ENCODE measurements at regions not wholly inside any gene's neighbourhood (a gene's known extent, or its start where the extent isn't known, plus 50 kb on each side); places are given as distances from the start of the nearest gene placed in this dataset.

DNA sequence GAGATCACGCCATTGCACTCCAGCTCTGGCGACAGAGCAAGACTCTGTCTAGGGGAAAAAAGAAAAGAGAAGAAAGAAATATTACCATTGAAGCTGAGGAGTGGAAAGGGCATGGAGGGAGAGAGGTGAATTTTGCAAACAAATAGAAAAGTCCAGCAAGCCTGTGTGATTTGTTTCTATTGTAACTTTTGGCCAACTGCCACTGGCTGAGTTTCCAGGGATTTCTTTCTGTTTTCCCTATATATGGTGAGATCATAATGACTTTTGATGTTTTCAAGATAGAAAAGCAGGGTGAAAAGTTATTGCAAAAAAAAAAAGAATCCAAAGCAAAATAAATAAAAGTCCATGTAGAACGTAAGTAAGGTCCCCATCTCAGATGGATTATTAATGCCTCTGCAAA, 184.2 kb upstream of the RALGAPA2 start:
- Histone ChIP-seq H3K27me3 (ENCODE audit: insufficient read depth, low read depth, low read length) (peaks cover 30% of the 10 kb centered on the region), H3K36me3 (ENCODE audit: insufficient read depth, low read length) (no peaks in the 10 kb centered on the region), H3K4me3 (ENCODE audit: low read length) (no peak overlapping the region), H3K4me2 (ENCODE audit: low read length) (no peak overlapping the region), H3F3A (ENCODE audit: insufficient read depth, low read length, poor library complexity, severe bottlenecking) (no peaks in the 10 kb centered on the region), H3K9ac (ENCODE audit: low read length) (no peak overlapping the region), H4K20me1 (ENCODE audit: insufficient read depth) (no peaks in the 10 kb centered on the region), H3K9me2 (ENCODE audit: insufficient read depth, low read length) (no peaks in the 10 kb centered on the region), H3K9me3 (ENCODE audit: low read length) (peaks cover 4% of the 10 kb centered on the region), H3K79me2 (replicated peaks; ENCODE audit: insufficient read depth, low read length) (no peaks in the 10 kb centered on the region), H2AFZ (ENCODE audit: low read depth, low read length) (no peak overlapping the region), H3K27ac (ENCODE audit: low read length) (no peak overlapping the region)
- TF ChIP-seq, protein P1, sequence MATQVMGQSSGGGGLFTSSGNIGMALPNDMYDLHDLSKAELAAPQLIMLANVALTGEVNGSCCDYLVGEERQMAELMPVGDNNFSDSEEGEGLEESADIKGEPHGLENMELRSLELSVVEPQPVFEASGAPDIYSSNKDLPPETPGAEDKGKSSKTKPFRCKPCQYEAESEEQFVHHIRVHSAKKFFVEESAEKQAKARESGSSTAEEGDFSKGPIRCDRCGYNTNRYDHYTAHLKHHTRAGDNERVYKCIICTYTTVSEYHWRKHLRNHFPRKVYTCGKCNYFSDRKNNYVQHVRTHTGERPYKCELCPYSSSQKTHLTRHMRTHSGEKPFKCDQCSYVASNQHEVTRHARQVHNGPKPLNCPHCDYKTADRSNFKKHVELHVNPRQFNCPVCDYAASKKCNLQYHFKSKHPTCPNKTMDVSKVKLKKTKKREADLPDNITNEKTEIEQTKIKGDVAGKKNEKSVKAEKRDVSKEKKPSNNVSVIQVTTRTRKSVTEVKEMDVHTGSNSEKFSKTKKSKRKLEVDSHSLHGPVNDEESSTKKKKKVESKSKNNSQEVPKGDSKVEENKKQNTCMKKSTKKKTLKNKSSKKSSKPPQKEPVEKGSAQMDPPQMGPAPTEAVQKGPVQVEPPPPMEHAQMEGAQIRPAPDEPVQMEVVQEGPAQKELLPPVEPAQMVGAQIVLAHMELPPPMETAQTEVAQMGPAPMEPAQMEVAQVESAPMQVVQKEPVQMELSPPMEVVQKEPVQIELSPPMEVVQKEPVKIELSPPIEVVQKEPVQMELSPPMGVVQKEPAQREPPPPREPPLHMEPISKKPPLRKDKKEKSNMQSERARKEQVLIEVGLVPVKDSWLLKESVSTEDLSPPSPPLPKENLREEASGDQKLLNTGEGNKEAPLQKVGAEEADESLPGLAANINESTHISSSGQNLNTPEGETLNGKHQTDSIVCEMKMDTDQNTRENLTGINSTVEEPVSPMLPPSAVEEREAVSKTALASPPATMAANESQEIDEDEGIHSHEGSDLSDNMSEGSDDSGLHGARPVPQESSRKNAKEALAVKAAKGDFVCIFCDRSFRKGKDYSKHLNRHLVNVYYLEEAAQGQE (IDR thresholded peaks at IDR 0.05; ENCODE audit: borderline replicate concordance): no peak
- TF ChIP-seq RAD21 (conservative IDR thresholded peaks at IDR 0.05) (no peak), SMC3 (conservative IDR thresholded peaks at IDR 0.05; ENCODE audit: poor library complexity) (no peak), EP300 (conservative IDR thresholded peaks at IDR 0.05; ENCODE audit: poor library complexity, severe bottlenecking) (no peak), MXI1 (conservative IDR thresholded peaks at IDR 0.05; ENCODE audit: poor library complexity, severe bottlenecking) (no peak), TAF1 (IDR thresholded peaks at IDR 0.05; ENCODE audit: low read depth) (no peak), POLR2AphosphoS5 (IDR thresholded peaks at IDR 0.05) (no peak), EZH2 (IDR thresholded peaks at IDR 0.05; ENCODE audit: borderline replicate concordance, insufficient read depth, low read length, poor library complexity, severe bottlenecking) (no peak)
- TF ChIP-seq, protein P2, sequence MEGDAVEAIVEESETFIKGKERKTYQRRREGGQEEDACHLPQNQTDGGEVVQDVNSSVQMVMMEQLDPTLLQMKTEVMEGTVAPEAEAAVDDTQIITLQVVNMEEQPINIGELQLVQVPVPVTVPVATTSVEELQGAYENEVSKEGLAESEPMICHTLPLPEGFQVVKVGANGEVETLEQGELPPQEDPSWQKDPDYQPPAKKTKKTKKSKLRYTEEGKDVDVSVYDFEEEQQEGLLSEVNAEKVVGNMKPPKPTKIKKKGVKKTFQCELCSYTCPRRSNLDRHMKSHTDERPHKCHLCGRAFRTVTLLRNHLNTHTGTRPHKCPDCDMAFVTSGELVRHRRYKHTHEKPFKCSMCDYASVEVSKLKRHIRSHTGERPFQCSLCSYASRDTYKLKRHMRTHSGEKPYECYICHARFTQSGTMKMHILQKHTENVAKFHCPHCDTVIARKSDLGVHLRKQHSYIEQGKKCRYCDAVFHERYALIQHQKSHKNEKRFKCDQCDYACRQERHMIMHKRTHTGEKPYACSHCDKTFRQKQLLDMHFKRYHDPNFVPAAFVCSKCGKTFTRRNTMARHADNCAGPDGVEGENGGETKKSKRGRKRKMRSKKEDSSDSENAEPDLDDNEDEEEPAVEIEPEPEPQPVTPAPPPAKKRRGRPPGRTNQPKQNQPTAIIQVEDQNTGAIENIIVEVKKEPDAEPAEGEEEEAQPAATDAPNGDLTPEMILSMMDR (IDR thresholded peaks at IDR 0.05; ENCODE audit: poor library complexity, severe bottlenecking): no peak

DNA sequence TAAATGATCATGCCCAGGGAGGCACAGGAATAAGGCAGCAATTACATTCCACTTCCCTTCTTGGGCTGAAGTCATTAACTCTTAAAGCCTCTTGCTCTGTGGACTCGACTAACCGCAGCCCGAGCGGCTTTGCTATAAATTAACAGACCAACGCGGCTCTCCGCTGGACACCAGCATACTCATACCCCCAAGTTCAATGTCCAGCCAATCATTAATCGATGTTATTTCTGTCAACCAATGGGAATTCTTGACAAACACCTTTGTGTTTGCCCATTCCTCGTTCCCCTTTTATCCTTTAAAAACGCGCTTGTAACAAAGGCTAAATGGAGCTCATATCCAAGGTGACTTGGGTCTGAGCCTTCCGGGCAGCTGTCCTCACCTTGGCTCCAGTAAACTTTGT, 183.1 kb upstream of the RALGAPA2 start:
- H3K27ac ChIP-seq (ENCODE audit: low read length): no peak overlapping the region
- no peak overlapping the region for H3K4me3 ChIP-seq (ENCODE audit: low read length)
- H3K36me3 ChIP-seq (ENCODE audit: insufficient read depth, low read length): no peaks in the 10 kb centered on the region
- H3K9me3 ChIP-seq (ENCODE audit: low read length): peaks cover 4% of the 10 kb centered on the region
- no peaks in the 10 kb centered on the region for H4K20me1 ChIP-seq (ENCODE audit: insufficient read depth)
- H3K79me2 ChIP-seq (replicated peaks; ENCODE audit: insufficient read depth, low read length): no peaks in the 10 kb centered on the region
- H3K27me3 ChIP-seq (ENCODE audit: insufficient read depth, low read depth, low read length): peaks cover 39% of the 10 kb centered on the region
- H3K9me2 ChIP-seq (ENCODE audit: insufficient read depth, low read length): no peaks in the 10 kb centered on the region
- H3F3A ChIP-seq (ENCODE audit: insufficient read depth, low read length, poor library complexity, severe bottlenecking): no peaks in the 10 kb centered on the region
- no peak overlapping the region for H2AFZ ChIP-seq (ENCODE audit: low read depth, low read length)
- no peak overlapping the region for H3K4me2 ChIP-seq (ENCODE audit: low read length)
- no peak for TF ChIP-seq TAF1 (IDR thresholded peaks at IDR 0.05; ENCODE audit: low read depth)
- TF ChIP-seq, protein P1 (IDR thresholded peaks at IDR 0.05; ENCODE audit: borderline replicate concordance): no peak
- no peak for TF ChIP-seq MXI1 (conservative IDR thresholded peaks at IDR 0.05; ENCODE audit: poor library complexity, severe bottlenecking)
- TF ChIP-seq RAD21 (conservative IDR thresholded peaks at IDR 0.05): no peak
- no peak for TF ChIP-seq POLR2AphosphoS5 (IDR thresholded peaks at IDR 0.05)
- no peak for TF ChIP-seq EZH2 (IDR thresholded peaks at IDR 0.05; ENCODE audit: borderline replicate concordance, insufficient read depth, low read length, poor library complexity, severe bottlenecking)
- no peak for TF ChIP-seq EP300 (conservative IDR thresholded peaks at IDR 0.05; ENCODE audit: poor library complexity, severe bottlenecking)
- H3K9ac ChIP-seq (ENCODE audit: low read length): no peak overlapping the region
